BJ (cell line): ENCODE measurements at regions not wholly inside any gene's neighbourhood (a gene's known extent, or its start where the extent isn't known, plus 50 kb on each side); places are given as distances from the start of the nearest gene placed in this dataset.
"Not testable (repeated sequence)": the region's sequence is repeated elsewhere in the genome, so short reads cannot be mapped to it uniquely, and the experiment has no call there.

Source experiments
- CTCF ChIA-PET: fragments of 350-600 bp; formaldehyde crosslinking; extraction: SDS; loops from one replicate; lab custom pipeline; 2021; ENCODE audit warnings: antibody characterized with exemption, inconsistent platforms; lab: Yijun Ruan, JAX
- POLR2A ChIA-PET: fragments of 300-600 bp; sonication (Branson Sonifier 250); formaldehyde crosslinking; extraction: SDS; loops from one replicate; lab custom pipeline; 2021; ENCODE audit warnings: antibody characterized with exemption; lab: Charles Lee
- DNase-seq: peaks from one replicate; pipeline ENCODE4 v3.0.0-alpha.2; 2011; ENCODE audit warnings: low read depth
- H3K27me3 ChIP-seq: 2 replicates; pipeline ENCODE4 v1.6.0; 2011; ENCODE audit warnings: low read length; ENCODE audit not compliant: control insufficient read depth, insufficient read depth
- H3K36me3 ChIP-seq: 2 replicates; pipeline ENCODE4 v1.5.1; 2011; ENCODE audit warnings: low read length; ENCODE audit not compliant: control insufficient read depth, insufficient read depth
- H3K4me3 ChIP-seq: 2 replicates; pipeline ENCODE4 v1.5.1; 2011; ENCODE audit warnings: low read depth, mild to moderate bottlenecking, control low read depth, low read length
- CTCF ChIP-seq: IDR thresholded peaks from 2 replicates; pipeline ENCODE4 v1.5.1; 2011; ENCODE audit warnings: low read depth, mild to moderate bottlenecking, control low read depth, inconsistent platforms, low read length, moderate library complexity; ENCODE audit not compliant: insufficient read depth

- H3K36me3 ChIP-seq: no peaks in the 10 kb centered on the region
- H3K27me3 ChIP-seq: no peaks in the 10 kb centered on the region
- no peak for TF ChIP-seq CTCF
- H3K4me3 ChIP-seq: no peak overlapping the region
- ChIA-PET CTCF (interaction anchor here (1.2 kb wide), 1 partner anchor 168 kb away, joined by 3 read pairs; no protein-coding TSS in a partner anchor), POLR2A (interaction anchor here (0.6 kb wide), 1 partner anchor 474 kb away, joined by 3 read pairs; no protein-coding TSS in a partner anchor)
- no peak for DNase-seq
These were observed 152.8 kb upstream of the TBL1XR1 start for GRCh38 chr3:177350121-177350520.

GRCh38 chr3:177351206-177351605, 153.9 kb upstream of the TBL1XR1 start:
- CTCF ChIA-PET: no interaction called here
- no peak for DNase-seq

DNA sequence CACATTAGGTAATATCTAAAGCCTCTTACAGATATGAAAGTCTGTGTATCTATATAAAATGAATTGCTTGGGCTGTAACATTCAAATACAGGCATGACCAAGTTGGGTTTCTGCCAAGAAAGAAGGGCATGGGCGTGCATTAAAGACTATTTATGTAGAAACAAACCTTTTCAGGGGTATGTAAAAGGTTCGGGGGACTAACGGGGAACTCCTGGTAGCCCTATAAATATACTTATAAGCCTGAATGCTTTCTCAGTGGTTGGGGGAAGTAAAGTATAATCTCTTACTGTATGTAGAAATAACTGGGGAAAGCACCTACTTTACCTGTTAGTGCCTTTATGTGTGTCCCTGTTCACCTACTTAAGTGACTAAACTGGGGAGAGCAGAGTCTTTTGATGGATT, 154.5 kb upstream of the TBL1XR1 start:
- ChIA-PET CTCF (no interaction called here), POLR2A (no interaction called here)
- no peak for DNase-seq
- Histone ChIP-seq H3K4me3 (no peak overlapping the region), H3K27me3 (no peaks in the 10 kb centered on the region), H3K36me3 (no peaks in the 10 kb centered on the region)
- no peak for TF ChIP-seq CTCF

More at GRCh38 chr3:177351206-177351605, 153.9 kb upstream of the TBL1XR1 start:
- no peaks in the 10 kb centered on the region for H3K27me3 ChIP-seq
- no peaks in the 10 kb centered on the region for H3K36me3 ChIP-seq
- H3K4me3 ChIP-seq: no peak overlapping the region
- TF ChIP-seq CTCF: no peak
- POLR2A ChIA-PET: no interaction called here

GRCh38 chr3:177352424-177352823, 155.1 kb upstream of the TBL1XR1 start:
- Histone ChIP-seq H3K4me3 (no peak overlapping the region), H3K27me3 (no peaks in the 10 kb centered on the region), H3K36me3 (no peaks in the 10 kb centered on the region)
- POLR2A ChIA-PET: no interaction called here
- CTCF ChIA-PET: no interaction called here
- TF ChIP-seq CTCF: no peak
- no peak for DNase-seq

GRCh38 chr3:177353140-177353539, 155.9 kb upstream of the TBL1XR1 start:
- CTCF ChIA-PET: no interaction called here
- POLR2A ChIA-PET: no interaction called here

DNA sequence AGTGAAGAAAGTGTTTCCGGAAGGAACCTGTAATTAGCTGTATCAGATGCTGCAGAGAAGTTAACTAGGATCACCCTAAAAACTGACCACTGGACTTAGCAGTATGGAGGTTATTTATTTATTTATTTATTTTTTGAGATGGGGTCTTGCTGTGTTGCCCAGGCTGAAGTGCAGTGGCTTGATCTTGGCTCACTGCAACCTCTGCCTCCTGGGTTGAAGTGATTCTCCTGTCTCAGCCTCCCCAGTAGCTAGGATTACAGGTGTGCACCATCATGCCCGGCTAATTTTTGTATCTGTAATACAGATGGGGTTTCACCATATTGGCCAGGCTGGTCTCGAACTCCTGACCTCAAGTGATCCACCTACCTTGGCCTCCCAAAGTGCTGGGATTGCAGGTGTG, 156.6 kb upstream of the TBL1XR1 start:
- CTCF ChIA-PET, H3K27me3 ChIP-seq, DNase-seq, H3K4me3 ChIP-seq, H3K36me3 ChIP-seq, POLR2A ChIA-PET: not testable (repeated sequence)

More at GRCh38 chr3:177353140-177353539, 155.9 kb upstream of the TBL1XR1 start:
- Histone ChIP-seq H3K4me3 (no peak overlapping the region), H3K27me3 (no peaks in the 10 kb centered on the region), H3K36me3 (no peaks in the 10 kb centered on the region)
- DNase-seq: no peak
- no peak for TF ChIP-seq CTCF
